Colonic mucosa (tissue), 4 donors: ENCODE measurements at regions not wholly inside any gene's neighbourhood (a gene's known extent, or its start where the extent isn't known, plus 50 kb on each side); places are given as distances from the start of the nearest gene placed in this dataset.

Experiments used
- DNase-seq: peaks from one replicate; pipeline ENCODE4 v3.0.0-alpha.2; 2020
- H3K27ac ChIP-seq: fragments of 200-600 bp; one replicate; pipeline ENCODE4 v1.8.0; 2021
- H3K27me3 ChIP-seq: fragments of 200-600 bp; one replicate; pipeline ENCODE4 v1.8.0; 2021
- H3K36me3 ChIP-seq: fragments of 200-600 bp; one replicate; pipeline ENCODE4 v1.8.0; 2021
- H3K4me1 ChIP-seq: fragments of 200-600 bp; one replicate; pipeline ENCODE4 v1.8.0; 2021; ENCODE audit warnings: mild to moderate bottlenecking
- H3K4me3 ChIP-seq: fragments of 200-600 bp; one replicate; pipeline ENCODE4 v1.8.0; 2021
- H3K9ac ChIP-seq, 2 donors: one replicate each; pipeline ENCODE4 v1.7.0; 2013; ENCODE audit warnings: control low read depth in 2 of 2, low read depth in 2 of 2, low read length in 2 of 2
- H3K9me3 ChIP-seq: fragments of 200-600 bp; one replicate; pipeline ENCODE4 v1.8.0; 2021
- CTCF ChIP-seq: fragments of 200-600 bp; IDR thresholded peaks from one replicate; pipeline ENCODE4 v1.8.0; 2022; ENCODE audit warnings: antibody characterized with exemption, mild to moderate bottlenecking
- intact Hi-C: fragments of 100-400 bp; cut with DNase I; formaldehyde crosslinking; loops from one replicate; pipeline ENCODE4 v1.14.1; 2022
- donor health status: healthy.
- donor health status: DM: no; HTN: no; CAD: no.
- donor health status: DM: no; HTN: no; CAD: no.

DNA sequence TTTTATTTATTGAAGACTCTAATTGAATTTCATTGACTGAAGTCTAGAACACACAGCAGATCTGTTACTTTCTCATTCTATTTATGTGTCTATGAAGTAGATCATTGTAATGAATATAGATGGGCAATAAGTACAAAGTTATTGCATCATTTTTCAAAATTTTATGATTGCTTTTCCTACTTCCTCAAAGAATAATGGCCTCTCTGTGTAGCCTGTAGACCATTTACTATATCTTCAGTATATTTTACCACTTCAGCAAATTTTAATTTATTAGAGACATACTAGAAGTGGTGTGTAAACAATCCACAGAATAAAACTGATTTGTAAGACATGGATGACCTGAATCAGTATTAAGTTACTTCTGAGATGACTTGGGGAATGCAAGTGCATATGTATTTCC, 291.7 kb upstream of the FAR2 start:
- Histone ChIP-seq H3K36me3 (no peaks in the 10 kb centered on the region), H3K9me3 (no peaks in the 10 kb centered on the region), H3K4me3 (no peak overlapping the region), H3K4me1 (no peaks in the 10 kb centered on the region), H3K9ac (no peak overlapping the region), H3K27me3 (no peaks in the 10 kb centered on the region), H3K27ac (no peak overlapping the region)
- intact Hi-C loops = no loop called here
- no peak for DNase-seq
- TF ChIP-seq CTCF = no peak

- intact Hi-C loops = no loop called here
- Histone ChIP-seq H3K27me3 (no peaks in the 10 kb centered on the region), H3K27ac (no peak overlapping the region), H3K4me3 (no peak overlapping the region), H3K4me1 (no peaks in the 10 kb centered on the region), H3K9ac (no peak overlapping the region), H3K36me3 (no peaks in the 10 kb centered on the region), H3K9me3 (no peaks in the 10 kb centered on the region)
- TF ChIP-seq CTCF = no peak
- no peak for DNase-seq
These were observed 289.5 kb upstream of the FAR2 start for GRCh38 chr12:28859551-28859950.

GRCh38 chr12:28865776-28866175, 283.3 kb upstream of the FAR2 start:
- H3K27me3 ChIP-seq = no peaks in the 10 kb centered on the region
- intact Hi-C loops = no loop called here
- H3K9ac ChIP-seq = no peak overlapping the region
- H3K36me3 ChIP-seq = no peaks in the 10 kb centered on the region
- no peaks in the 10 kb centered on the region for H3K9me3 ChIP-seq
- H3K4me1 ChIP-seq = no peaks in the 10 kb centered on the region
- H3K4me3 ChIP-seq = no peak overlapping the region
- TF ChIP-seq CTCF = no peak
- H3K27ac ChIP-seq = no peak overlapping the region
- no peak for DNase-seq

DNA sequence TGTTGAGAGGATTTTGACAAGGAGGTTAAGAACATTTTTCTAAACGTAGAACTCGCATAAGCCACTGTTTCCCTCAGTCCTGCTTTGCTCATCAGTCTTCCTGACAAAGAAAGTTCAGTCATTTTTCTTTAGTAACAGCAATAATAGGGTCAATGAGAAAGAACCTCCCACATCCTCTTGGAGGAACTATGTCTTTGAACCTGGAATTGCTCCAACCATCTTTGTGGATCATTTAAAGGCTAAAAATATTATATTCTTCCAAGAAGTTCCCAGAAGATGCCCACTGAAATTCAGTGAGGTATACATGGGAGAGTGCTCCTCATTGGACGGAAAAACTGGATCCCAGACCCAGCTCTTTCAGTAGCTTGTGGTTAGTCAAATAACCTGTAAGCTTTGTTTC, 282.8 kb upstream of the FAR2 start:
- Histone ChIP-seq H3K4me1 (no peaks in the 10 kb centered on the region), H3K27me3 (no peaks in the 10 kb centered on the region), H3K9ac (no peak overlapping the region), H3K9me3 (no peaks in the 10 kb centered on the region), H3K27ac (no peak overlapping the region), H3K4me3 (no peak overlapping the region), H3K36me3 (no peaks in the 10 kb centered on the region)
- TF ChIP-seq CTCF = no peak
- DNase-seq = no peak
- intact Hi-C loops = no loop called here

- no peak overlapping the region for H3K27ac ChIP-seq
- no peaks in the 10 kb centered on the region for H3K27me3 ChIP-seq
- TF ChIP-seq CTCF = no peak
- intact Hi-C loops = no loop called here
- no peak for DNase-seq
- H3K9me3 ChIP-seq = no peaks in the 10 kb centered on the region
- no peaks in the 10 kb centered on the region for H3K4me1 ChIP-seq
- no peak overlapping the region for H3K4me3 ChIP-seq
- H3K9ac ChIP-seq = no peak overlapping the region
- no peaks in the 10 kb centered on the region for H3K36me3 ChIP-seq
These were observed 282.2 kb upstream of the FAR2 start for GRCh38 chr12:28866715-28867503.
